SK-N-SH treated with all-trans-retinoic acid at 6 μM for 48 hours (cell line): ENCODE measurements at regions not wholly inside any gene's neighbourhood (a gene's known extent, or its start where the extent isn't known, plus 50 kb on each side); places are given as distances from the start of the nearest gene placed in this dataset.

Experiments used
- ATAC-seq: fragments of 200-7000 bp; cut with Tn5 transposase; 3 replicates; pipeline ENCODE4 v1.9.1; 2020; ENCODE audit warnings: mild to moderate bottlenecking, moderate library complexity
- BACH2 ChIP-seq: fragments of 250-450 bp; sonication (Bioruptor Pico); IDR thresholded peaks from 2 replicates; pipeline ENCODE4 v1.9.0; 2021; ENCODE audit warnings: mild to moderate bottlenecking, borderline replicate concordance
- CSDC2 ChIP-seq: fragments of 250-450 bp; sonication (Bioruptor Pico); IDR thresholded peaks from 2 replicates; pipeline ENCODE4 v1.5.0; 2020; ENCODE audit warnings: mild to moderate bottlenecking, moderate library complexity
- ESRRG ChIP-seq: fragments of 250-450 bp; sonication (Bioruptor Pico); IDR thresholded peaks from 2 replicates; pipeline ENCODE4 v1.6.1; 2021; ENCODE audit warnings: mild to moderate bottlenecking
- GLIS3 ChIP-seq: fragments of 250-450 bp; sonication (Bioruptor Pico); IDR thresholded peaks from 2 replicates; pipeline ENCODE4 v1.5.0; 2020; ENCODE audit warnings: mild to moderate bottlenecking, moderate library complexity
- ISL1 ChIP-seq: fragments of 250-450 bp; sonication (Bioruptor Pico); IDR thresholded peaks from 2 replicates; pipeline ENCODE4 v2.1.2; 2022; ENCODE audit warnings: mild to moderate bottlenecking, moderate library complexity
- OSR1 ChIP-seq: fragments of 250-450 bp; sonication (Bioruptor Pico); IDR thresholded peaks from 2 replicates; pipeline ENCODE4 v1.8.0; 2022; ENCODE audit warnings: moderate library complexity, mild to moderate bottlenecking, inconsistent platforms
- PPARA ChIP-seq: fragments of 250-450 bp; sonication (Bioruptor Pico); IDR thresholded peaks from 2 replicates; pipeline ENCODE4 v1.5.0; 2020; ENCODE audit warnings: mild to moderate bottlenecking, borderline replicate concordance
- RARB ChIP-seq: fragments of 250-450 bp; sonication (Bioruptor Pico); IDR thresholded peaks from 2 replicates; pipeline ENCODE4 v1.8.0; 2021; ENCODE audit warnings: mild to moderate bottlenecking, moderate library complexity
- SNAI2 ChIP-seq: fragments of 250-450 bp; sonication (Bioruptor Pico); IDR thresholded peaks from 2 replicates; pipeline ENCODE4 v1.5.0; 2020; ENCODE audit warnings: mild to moderate bottlenecking, moderate library complexity
- TCF4 ChIP-seq: fragments of 250-450 bp; sonication (Bioruptor Pico); IDR thresholded peaks from 2 replicates; pipeline ENCODE4 v1.8.0; 2021; ENCODE audit warnings: mild to moderate bottlenecking, moderate library complexity, borderline replicate concordance
- TOX ChIP-seq: fragments of 250-450 bp; sonication (Bioruptor Pico); IDR thresholded peaks from 2 replicates; pipeline ENCODE4 v1.8.0; 2021; ENCODE audit warnings: mild to moderate bottlenecking, moderate library complexity, borderline replicate concordance
- ZC3H10 ChIP-seq: fragments of 250-450 bp; sonication (Bioruptor Pico); IDR thresholded peaks from 2 replicates; pipeline ENCODE4 v1.5.1; 2021; ENCODE audit warnings: mild to moderate bottlenecking, moderate library complexity
- ZFP30 ChIP-seq: fragments of 450-650 bp; formaldehyde crosslinking; IDR thresholded peaks from 2 replicates; pipeline ENCODE4 v1.5.0; 2022; ENCODE audit warnings: mild to moderate bottlenecking, moderate library complexity
- ZNF565 ChIP-seq: fragments of 450-650 bp; formaldehyde crosslinking; conservative IDR thresholded peaks from 2 replicates; pipeline ENCODE4 v1.5.0; 2020; ENCODE audit warnings: low read depth, mild to moderate bottlenecking, moderate library complexity
- ZNF70 ChIP-seq: fragments of 450-650 bp; formaldehyde crosslinking; IDR thresholded peaks from 2 replicates; pipeline ENCODE4 v1.5.0; 2020; ENCODE audit warnings: mild to moderate bottlenecking, moderate library complexity
- TF ChIP-seq, protein P1 (sequence below): fragments of 250-450 bp; sonication (Bioruptor Pico); IDR thresholded peaks from 2 replicates; pipeline ENCODE4 v1.8.0; 2020; ENCODE audit warnings: mild to moderate bottlenecking, moderate library complexity, borderline replicate concordance
- TF ChIP-seq, protein P2 (sequence below): fragments of 250-450 bp; sonication (Bioruptor Pico); IDR thresholded peaks from 2 replicates; pipeline ENCODE4 v1.8.0; 2021; ENCODE audit warnings: low read depth, mild to moderate bottlenecking, moderate library complexity, borderline replicate concordance
- TF ChIP-seq, protein P3 (sequence below): fragments of 250-450 bp; sonication (Bioruptor Pico); IDR thresholded peaks from 2 replicates; pipeline ENCODE4 v1.5.0; 2020; ENCODE audit warnings: mild to moderate bottlenecking, moderate library complexity

DNA sequence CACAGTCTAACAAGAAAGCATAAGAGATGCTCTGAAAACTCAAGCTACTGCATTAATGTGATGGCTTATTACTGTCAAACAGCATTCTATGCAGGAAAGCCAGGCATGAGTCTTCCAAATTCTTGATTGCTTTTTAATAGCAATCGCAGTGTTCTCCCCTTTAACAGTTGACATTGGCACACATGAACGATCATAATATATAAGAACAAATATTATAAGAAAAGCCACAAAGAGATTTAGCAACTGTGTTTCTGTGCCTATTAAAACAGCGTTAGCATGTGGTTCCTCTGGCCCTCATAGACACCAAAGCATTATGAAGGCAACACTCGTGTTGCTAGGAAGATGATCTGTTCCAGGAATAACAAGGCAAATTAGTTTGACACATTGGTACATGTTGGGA lies 245.0 kb downstream of the ACKR3 start:
- TF ChIP-seq ZNF565 (CRISPR knock-in tag) (no peak), OSR1 (no peak), ZC3H10 (no peak)
- no peak for ATAC-seq

DNA sequence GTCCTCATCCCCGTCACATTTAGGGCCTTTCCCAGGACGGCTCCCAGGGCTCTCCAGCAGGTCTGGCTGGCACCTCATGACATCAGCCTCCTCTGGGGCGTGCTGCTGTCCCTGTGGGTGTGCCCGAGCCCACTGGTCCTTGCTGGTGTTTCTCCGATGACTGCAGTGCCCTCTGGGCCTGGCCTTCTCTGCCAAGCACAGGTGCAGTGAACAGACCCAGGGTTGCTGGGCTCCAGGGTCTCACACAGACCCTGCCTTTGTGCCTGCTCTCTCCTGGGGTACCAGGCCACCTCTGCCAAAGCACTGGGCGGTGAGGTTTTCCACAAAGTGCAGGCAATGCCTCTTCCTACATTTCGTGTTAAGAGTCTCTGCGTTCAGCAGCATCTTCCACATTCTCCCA lies 246.1 kb downstream of the ACKR3 start:
- TF ChIP-seq, protein P1, sequence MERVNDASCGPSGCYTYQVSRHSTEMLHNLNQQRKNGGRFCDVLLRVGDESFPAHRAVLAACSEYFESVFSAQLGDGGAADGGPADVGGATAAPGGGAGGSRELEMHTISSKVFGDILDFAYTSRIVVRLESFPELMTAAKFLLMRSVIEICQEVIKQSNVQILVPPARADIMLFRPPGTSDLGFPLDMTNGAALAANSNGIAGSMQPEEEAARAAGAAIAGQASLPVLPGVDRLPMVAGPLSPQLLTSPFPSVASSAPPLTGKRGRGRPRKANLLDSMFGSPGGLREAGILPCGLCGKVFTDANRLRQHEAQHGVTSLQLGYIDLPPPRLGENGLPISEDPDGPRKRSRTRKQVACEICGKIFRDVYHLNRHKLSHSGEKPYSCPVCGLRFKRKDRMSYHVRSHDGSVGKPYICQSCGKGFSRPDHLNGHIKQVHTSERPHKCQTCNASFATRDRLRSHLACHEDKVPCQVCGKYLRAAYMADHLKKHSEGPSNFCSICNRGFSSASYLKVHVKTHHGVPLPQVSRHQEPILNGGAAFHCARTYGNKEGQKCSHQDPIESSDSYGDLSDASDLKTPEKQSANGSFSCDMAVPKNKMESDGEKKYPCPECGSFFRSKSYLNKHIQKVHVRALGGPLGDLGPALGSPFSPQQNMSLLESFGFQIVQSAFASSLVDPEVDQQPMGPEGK (CRISPR knock-in tag) = no peak
- no peak for TF ChIP-seq ZNF565 (CRISPR knock-in tag)
- TF ChIP-seq, all 23 proteins: peak for 0
- ATAC-seq = no peak

DNA sequence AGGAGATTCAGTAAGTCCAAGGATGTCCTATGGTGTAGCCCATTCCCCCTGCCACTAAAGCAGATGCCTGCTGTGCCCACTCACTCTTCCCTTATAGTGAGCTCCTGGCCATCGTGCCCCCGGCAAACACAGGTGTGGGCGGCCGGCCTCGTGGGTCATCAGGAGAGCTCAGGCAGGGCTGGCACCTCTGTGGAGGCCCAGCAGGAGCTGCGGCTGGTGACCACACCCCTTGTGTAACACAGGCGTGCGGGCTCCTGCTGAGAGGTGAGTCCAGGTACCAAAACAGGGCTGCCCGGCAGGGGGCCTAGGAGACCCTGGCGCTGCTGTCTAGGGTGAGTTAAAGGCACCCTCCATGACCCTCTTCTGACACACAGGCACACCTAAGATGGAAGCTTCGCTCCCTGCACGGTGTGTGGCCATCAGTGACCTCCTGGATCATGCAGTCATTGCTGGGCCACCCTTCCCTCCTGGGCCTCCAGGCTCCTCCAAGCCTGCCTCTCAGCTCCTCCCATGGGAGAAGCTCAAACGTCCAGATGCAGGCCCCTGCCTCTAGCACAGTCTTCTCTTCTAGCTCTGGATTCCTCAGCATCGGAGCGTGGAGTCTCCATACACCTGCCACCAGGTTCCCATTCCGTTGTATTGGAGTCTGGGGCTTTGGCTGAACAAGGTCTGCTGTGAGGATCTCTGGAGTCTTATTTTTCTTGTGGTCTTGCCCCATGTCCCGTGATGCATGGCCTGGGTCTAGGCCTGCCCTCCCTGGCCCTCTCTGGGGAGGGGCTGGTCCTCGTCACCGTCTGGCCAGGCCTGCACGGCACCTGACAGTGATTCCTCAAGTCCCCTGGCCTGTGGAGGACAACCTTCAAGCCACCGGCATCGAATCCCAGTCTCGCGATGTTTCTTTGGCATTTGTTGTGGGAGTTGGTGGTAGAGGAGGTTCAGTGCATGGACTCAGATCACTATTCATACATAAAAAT lies 246.9 kb downstream of the ACKR3 start:
- TF ChIP-seq SNAI2 (CRISPR knock-in tag) = no peak
- TF ChIP-seq, protein P2, sequence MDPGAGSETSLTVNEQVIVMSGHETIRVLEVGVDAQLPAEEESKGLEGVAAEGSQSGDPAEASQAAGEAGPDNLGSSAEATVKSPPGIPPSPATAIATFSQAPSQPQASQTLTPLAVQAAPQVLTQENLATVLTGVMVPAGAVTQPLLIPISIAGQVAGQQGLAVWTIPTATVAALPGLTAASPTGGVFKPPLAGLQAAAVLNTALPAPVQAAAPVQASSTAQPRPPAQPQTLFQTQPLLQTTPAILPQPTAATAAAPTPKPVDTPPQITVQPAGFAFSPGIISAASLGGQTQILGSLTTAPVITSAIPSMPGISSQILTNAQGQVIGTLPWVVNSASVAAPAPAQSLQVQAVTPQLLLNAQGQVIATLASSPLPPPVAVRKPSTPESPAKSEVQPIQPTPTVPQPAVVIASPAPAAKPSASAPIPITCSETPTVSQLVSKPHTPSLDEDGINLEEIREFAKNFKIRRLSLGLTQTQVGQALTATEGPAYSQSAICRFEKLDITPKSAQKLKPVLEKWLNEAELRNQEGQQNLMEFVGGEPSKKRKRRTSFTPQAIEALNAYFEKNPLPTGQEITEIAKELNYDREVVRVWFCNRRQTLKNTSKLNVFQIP (CRISPR knock-in tag) = no peak
- no peak for TF ChIP-seq TOX
- TF ChIP-seq ZC3H10 = no peak
- no peak for TF ChIP-seq GLIS3 (CRISPR knock-in tag)
- TF ChIP-seq ZFP30 (CRISPR knock-in tag) = no peak
- TF ChIP-seq BACH2 (CRISPR knock-in tag) = no peak
- TF ChIP-seq CSDC2 = no peak
- no peak for TF ChIP-seq ESRRG (CRISPR knock-in tag)
- no peak for TF ChIP-seq ZNF565 (CRISPR knock-in tag)
- TF ChIP-seq, protein P1 (CRISPR knock-in tag) = no peak
- no peak for TF ChIP-seq TCF4 (CRISPR knock-in tag)
- no peak for TF ChIP-seq RARB (CRISPR knock-in tag)
- ATAC-seq = no peak

DNA sequence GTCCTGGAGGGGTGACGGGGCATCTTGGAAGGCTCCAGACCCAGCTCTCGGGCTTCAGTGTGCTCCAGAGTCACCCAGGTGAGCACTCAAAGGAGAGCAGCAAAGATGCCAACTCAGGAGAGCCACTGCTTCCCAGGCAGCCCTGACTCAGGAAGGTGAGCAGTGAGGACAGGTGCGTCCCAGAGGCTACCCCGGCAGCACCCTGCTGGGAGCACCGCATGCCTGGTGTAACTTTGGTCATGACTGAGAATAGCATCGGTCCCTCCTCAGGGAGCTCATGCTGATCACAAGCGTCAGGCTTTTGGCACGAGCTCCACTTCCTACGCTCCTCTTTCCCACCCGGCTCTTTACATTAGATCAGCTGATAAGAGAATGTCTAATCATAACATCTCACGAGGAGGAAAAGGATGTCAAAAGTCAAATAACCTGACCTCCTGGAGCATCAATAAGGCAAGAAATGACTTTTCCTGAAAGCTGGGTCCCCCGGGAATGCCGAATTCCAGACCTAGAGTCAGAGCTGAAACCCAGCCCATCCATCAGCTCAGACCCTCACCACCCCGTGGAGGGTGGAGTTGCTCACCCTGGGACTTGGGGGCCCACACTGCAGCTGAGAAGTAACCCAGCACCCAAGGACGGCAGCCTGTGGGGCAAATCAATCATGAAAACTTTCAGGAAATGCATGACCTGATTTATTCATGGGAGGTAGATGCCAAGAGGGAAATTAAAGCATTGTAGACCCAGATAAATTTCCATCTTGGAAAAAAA lies 248.8 kb downstream of the ACKR3 start:
- ATAC-seq = no peak
- TF ChIP-seq ZFP30 (CRISPR knock-in tag) = no peak
- TF ChIP-seq CSDC2 = no peak
- TF ChIP-seq, protein P2 (CRISPR knock-in tag) = no peak
- no peak for TF ChIP-seq ZNF70 (CRISPR knock-in tag)
- no peak for TF ChIP-seq OSR1
- TF ChIP-seq ISL1 (CRISPR knock-in tag) = no peak
- TF ChIP-seq PPARA = no peak
- TF ChIP-seq BACH2 (CRISPR knock-in tag) = no peak
- TF ChIP-seq, protein P3, sequence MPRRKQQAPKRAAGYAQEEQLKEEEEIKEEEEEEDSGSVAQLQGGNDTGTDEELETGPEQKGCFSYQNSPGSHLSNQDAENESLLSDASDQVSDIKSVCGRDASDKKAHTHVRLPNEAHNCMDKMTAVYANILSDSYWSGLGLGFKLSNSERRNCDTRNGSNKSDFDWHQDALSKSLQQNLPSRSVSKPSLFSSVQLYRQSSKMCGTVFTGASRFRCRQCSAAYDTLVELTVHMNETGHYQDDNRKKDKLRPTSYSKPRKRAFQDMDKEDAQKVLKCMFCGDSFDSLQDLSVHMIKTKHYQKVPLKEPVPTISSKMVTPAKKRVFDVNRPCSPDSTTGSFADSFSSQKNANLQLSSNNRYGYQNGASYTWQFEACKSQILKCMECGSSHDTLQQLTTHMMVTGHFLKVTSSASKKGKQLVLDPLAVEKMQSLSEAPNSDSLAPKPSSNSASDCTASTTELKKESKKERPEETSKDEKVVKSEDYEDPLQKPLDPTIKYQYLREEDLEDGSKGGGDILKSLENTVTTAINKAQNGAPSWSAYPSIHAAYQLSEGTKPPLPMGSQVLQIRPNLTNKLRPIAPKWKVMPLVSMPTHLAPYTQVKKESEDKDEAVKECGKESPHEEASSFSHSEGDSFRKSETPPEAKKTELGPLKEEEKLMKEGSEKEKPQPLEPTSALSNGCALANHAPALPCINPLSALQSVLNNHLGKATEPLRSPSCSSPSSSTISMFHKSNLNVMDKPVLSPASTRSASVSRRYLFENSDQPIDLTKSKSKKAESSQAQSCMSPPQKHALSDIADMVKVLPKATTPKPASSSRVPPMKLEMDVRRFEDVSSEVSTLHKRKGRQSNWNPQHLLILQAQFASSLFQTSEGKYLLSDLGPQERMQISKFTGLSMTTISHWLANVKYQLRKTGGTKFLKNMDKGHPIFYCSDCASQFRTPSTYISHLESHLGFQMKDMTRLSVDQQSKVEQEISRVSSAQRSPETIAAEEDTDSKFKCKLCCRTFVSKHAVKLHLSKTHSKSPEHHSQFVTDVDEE = no peak
- TF ChIP-seq, protein P1 (CRISPR knock-in tag) = no peak
